SK-N-SH (cell line): ENCODE measurements at regions not wholly inside any gene's neighbourhood (a gene's known extent, or its start where the extent isn't known, plus 50 kb on each side); places are given as distances from the start of the nearest gene placed in this dataset.

ENCODE experiments used
- CTCF ChIA-PET: fragments of 300-600, 350-600 bp; formaldehyde crosslinking; extraction: SDS; loops from one replicate; lab custom pipeline; 2021; lab: Yijun Ruan, JAX
- POLR2A ChIA-PET: fragments of 350-600 bp; sonication (Branson Sonifier 250); formaldehyde crosslinking; extraction: SDS; loops from one replicate; lab custom pipeline; 2020; ENCODE audit warnings: antibody characterized with exemption, inconsistent platforms; lab: Yijun Ruan, JAX
- DNase-seq: peaks from one replicate; pipeline ENCODE4 v3.0.0; 2012
- H2AFZ ChIP-seq: fragments of 200-600 bp; sonication (generic); 2 replicates; pipeline ENCODE4 v1.8.1; 2016; ENCODE audit warnings: antibody characterized with exemption, mild to moderate bottlenecking, low read depth
- H3F3A ChIP-seq: fragments of 200-600 bp; sonication (generic); replicated peaks from 2 replicates; pipeline ENCODE3; 2016; ENCODE audit warnings: antibody characterized with exemption, mild to moderate bottlenecking; ENCODE audit not compliant: insufficient read depth
- H3K27ac ChIP-seq, 2 experiments: fragments of 200-500 bp in 1 of 2; fragments of 200-600 bp in 1 of 2; sonication (Bioruptor generic) in 1 of 2; sonication (generic), shearing (Covaris generic) in 1 of 2; 2 replicates each; pipeline versions ENCODE4 v1.5.1 to v1.6.1; 2014 to 2016; ENCODE audit warnings: low read depth in 2 of 2, inconsistent platforms in 1 of 2, low read length in 1 of 2, mild to moderate bottlenecking in 1 of 2, mixed read lengths in 1 of 2
- H3K27me3 ChIP-seq: fragments of 200-600 bp; sonication (generic), shearing (Covaris generic); 2 replicates; pipeline ENCODE4 v1.6.1; 2016; ENCODE audit warnings: mixed run types; ENCODE audit not compliant: insufficient read depth
- H3K36me3 ChIP-seq, 2 experiments: fragments of 200-500 bp in 1 of 2; fragments of 200-600 bp in 1 of 2; sonication (Bioruptor generic) in 1 of 2; sonication (generic) in 1 of 2; replicated peaks in 1 of 2; 2 replicates each; pipeline versions ENCODE3 to v1.5.1; 2014 to 2016; ENCODE audit warnings: low read length in 1 of 2, mild to moderate bottlenecking in 1 of 2; ENCODE audit not compliant: insufficient read depth in 2 of 2, control insufficient read depth in 1 of 2
- H3K4me1 ChIP-seq, 2 experiments: fragments of 200-500 bp in 1 of 2; fragments of 200-600 bp in 1 of 2; sonication (Bioruptor generic) in 1 of 2; sonication (generic), shearing (Covaris generic) in 1 of 2; 2 replicates each; pipeline versions ENCODE4 v1.5.1 to v1.6.1; 2014 to 2016; ENCODE audit warnings: low read depth in 1 of 2, low read length in 1 of 2, mixed run types in 1 of 2; ENCODE audit not compliant: insufficient read depth in 2 of 2, control insufficient read depth in 1 of 2
- H3K4me2 ChIP-seq: fragments of 200-600 bp; sonication (generic), shearing (Covaris generic); 2 replicates; pipeline ENCODE4 v1.6.1; 2017; ENCODE audit warnings: mixed run types
- H3K4me3 ChIP-seq, 2 experiments: fragments of 200-500 bp in 1 of 2; fragments of 200-600 bp in 1 of 2; sonication (Bioruptor generic) in 1 of 2; sonication (generic), shearing (Covaris generic) in 1 of 2; 2 replicates each; pipeline versions ENCODE4 v1.5.1 to v1.8.1; 2014 to 2016; ENCODE audit warnings: low read depth in 2 of 2, inconsistent platforms in 1 of 2, low read length in 1 of 2, mild to moderate bottlenecking in 1 of 2, mixed read lengths in 1 of 2, moderate library complexity in 1 of 2
- H3K79me2 ChIP-seq: fragments of 200-600 bp; sonication (generic); 2 replicates; pipeline ENCODE4 v1.8.1; 2017; ENCODE audit warnings: mild to moderate bottlenecking; ENCODE audit not compliant: insufficient read depth
- H3K9ac ChIP-seq: fragments of 200-600 bp; sonication (generic); 2 replicates; pipeline ENCODE4 v1.6.1; 2017; ENCODE audit warnings: mixed run types
- H3K9me2 ChIP-seq: fragments of 200-600 bp; sonication (generic); 2 replicates; pipeline ENCODE4 v1.6.1; 2017; ENCODE audit warnings: mixed run types
- H3K9me3 ChIP-seq: fragments of 200-600 bp; sonication (generic); 2 replicates; pipeline ENCODE4 v1.6.1; 2017; ENCODE audit warnings: mixed run types, mild to moderate bottlenecking, moderate library complexity
- H4K20me1 ChIP-seq: fragments of 200-600 bp; sonication (generic); 2 replicates; pipeline ENCODE4 v1.6.1; 2017; ENCODE audit warnings: mild to moderate bottlenecking, mixed run types; ENCODE audit not compliant: insufficient read depth
- CHD2 ChIP-seq: fragments of 150-350 bp; IDR thresholded peaks from 2 replicates; pipeline ENCODE4 v1.6.1; 2018; ENCODE audit warnings: low read length; ENCODE audit not compliant: partially characterized antibody
- CTCF ChIP-seq: fragments of 200-600 bp; sonication (generic); IDR thresholded peaks from 2 replicates; pipeline ENCODE4 v1.6.1; 2017; ENCODE audit warnings: antibody characterized with exemption, mild to moderate bottlenecking, moderate library complexity
- EZH2phosphoT487 ChIP-seq: fragments of 200-600 bp; sonication (generic); IDR thresholded peaks from 2 replicates; pipeline ENCODE4 v1.6.1; 2017; ENCODE audit warnings: low read depth, mixed run types, mild to moderate bottlenecking, antibody characterized with exemption, moderate library complexity, borderline replicate concordance
- FOSL2 ChIP-seq: IDR thresholded peaks from 2 replicates; pipeline ENCODE4 v1.4.0; 2012; ENCODE audit warnings: low read depth, mild to moderate bottlenecking, moderate library complexity, borderline replicate concordance
- FOXJ3 ChIP-seq: sonication (generic); formaldehyde crosslinking; IDR thresholded peaks from 2 replicates; pipeline ENCODE4 v1.5.1; 2020; ENCODE audit warnings: mild to moderate bottlenecking, missing genetic modification reagents
- FOXM1 ChIP-seq: IDR thresholded peaks from 2 replicates; pipeline ENCODE4 v1.4.0; 2012; ENCODE audit warnings: low read depth, mild to moderate bottlenecking
- MAX ChIP-seq: IDR thresholded peaks from 2 replicates; pipeline ENCODE4 v1.4.0; 2012; ENCODE audit warnings: low read depth
- MEF2A ChIP-seq: IDR thresholded peaks from 2 replicates; pipeline ENCODE4 v1.4.0; 2012; ENCODE audit warnings: low read depth, borderline replicate concordance
- MXI1 ChIP-seq: IDR thresholded peaks from 2 replicates; pipeline ENCODE4 v1.6.1; 2012; ENCODE audit warnings: mild to moderate bottlenecking, low read depth, low read length, improper control_type of control experiment
- PBX3 ChIP-seq: IDR thresholded peaks from 2 replicates; pipeline ENCODE4; 2012
- REST ChIP-seq: IDR thresholded peaks from 2 replicates; pipeline ENCODE4 v1.6.1; 2012; ENCODE audit warnings: mild to moderate bottlenecking, low read depth, low read length, moderate library complexity
- RFX5 ChIP-seq: IDR thresholded peaks from 2 replicates; pipeline ENCODE4 v1.6.1; 2012; ENCODE audit warnings: mild to moderate bottlenecking, improper control_type of control experiment, low read length
- RXRA ChIP-seq: IDR thresholded peaks from 2 replicates; pipeline ENCODE4 v1.4.0; 2012; ENCODE audit warnings: low read depth, mild to moderate bottlenecking, borderline replicate concordance
- SIN3A ChIP-seq: IDR thresholded peaks from 2 replicates; pipeline ENCODE4 v1.6.1; 2012; ENCODE audit warnings: low read depth, mild to moderate bottlenecking, low read length, moderate library complexity, borderline replicate concordance
- SMC3 ChIP-seq: IDR thresholded peaks from 2 replicates; pipeline ENCODE4 v1.6.1; 2012; ENCODE audit warnings: low read depth, low read length, improper control_type of control experiment
- TAF1 ChIP-seq: IDR thresholded peaks from 2 replicates; pipeline ENCODE4 v1.6.1; 2012; ENCODE audit warnings: low read depth, mild to moderate bottlenecking, low read length, moderate library complexity, borderline replicate concordance
- TCF12 ChIP-seq: IDR thresholded peaks from 2 replicates; pipeline ENCODE4 v1.4.0; 2012
- USF1 ChIP-seq: IDR thresholded peaks from 2 replicates; pipeline ENCODE4 v1.4.0; 2012; ENCODE audit warnings: low read depth, borderline replicate concordance
- YY1 ChIP-seq: IDR thresholded peaks from 2 replicates; pipeline ENCODE4 v1.4.0; 2012; ENCODE audit warnings: low read depth, mild to moderate bottlenecking
- WGBS: methylation state at CpG from one replicate; pipeline ENCODE4 v1.1.6; 2017; ENCODE audit warnings: low lambda C conversion rate; 5-methylcytosine and 5-hydroxymethylcytosine counted together

- H3K9ac ChIP-seq = no peak overlapping the region
- H3K79me2 ChIP-seq = no peaks in the 10 kb centered on the region
- H3K27ac ChIP-seq = no peak overlapping the region
- ChIA-PET POLR2A (no interaction called here), CTCF (no interaction called here)
- H3F3A ChIP-seq = no peaks in the 10 kb centered on the region
- WGBS = 33% methylated on average over 16 of the region's 25 CpGs
- DNase-seq = no peak
- no peak overlapping the region for H3K4me3 ChIP-seq
- no peaks in the 10 kb centered on the region for H3K9me2 ChIP-seq
- TF ChIP-seq FOXJ3 (CRISPR knock-in tag) (no peak), MAX (no peak), RFX5 (no peak), REST (no peak), EZH2phosphoT487 (no peak), SIN3A (no peak), RXRA (no peak), SMC3 (no peak), TAF1 (no peak), MEF2A (no peak), CHD2 (no peak), TCF12 (no peak), CTCF (no peak), MXI1 (no peak), PBX3 (no peak), FOXM1 (no peak), FOSL2 (no peak), YY1 (no peak), USF1 (no peak)
- no peaks in the 10 kb centered on the region for H3K36me3 ChIP-seq
- H2AFZ ChIP-seq = no peak overlapping the region
- H3K9me3 ChIP-seq = no peaks in the 10 kb centered on the region; the same call in 1 of the 2 replicates
- no peaks in the 10 kb centered on the region for H3K4me1 ChIP-seq
- H3K27me3 ChIP-seq = no peaks in the 10 kb centered on the region
- no peak overlapping the region for H3K4me2 ChIP-seq
- H4K20me1 ChIP-seq = no peaks in the 10 kb centered on the region
These were observed 368.9 kb downstream of the CDH9 start for GRCh38 chr5:26669523-26669922.
